ENCODE measurements at regions not wholly inside any gene's neighbourhood (a gene's known extent, or its start where the extent isn't known, plus 50 kb on each side); places are given as distances from the start of the nearest gene placed in this dataset.

DNA sequence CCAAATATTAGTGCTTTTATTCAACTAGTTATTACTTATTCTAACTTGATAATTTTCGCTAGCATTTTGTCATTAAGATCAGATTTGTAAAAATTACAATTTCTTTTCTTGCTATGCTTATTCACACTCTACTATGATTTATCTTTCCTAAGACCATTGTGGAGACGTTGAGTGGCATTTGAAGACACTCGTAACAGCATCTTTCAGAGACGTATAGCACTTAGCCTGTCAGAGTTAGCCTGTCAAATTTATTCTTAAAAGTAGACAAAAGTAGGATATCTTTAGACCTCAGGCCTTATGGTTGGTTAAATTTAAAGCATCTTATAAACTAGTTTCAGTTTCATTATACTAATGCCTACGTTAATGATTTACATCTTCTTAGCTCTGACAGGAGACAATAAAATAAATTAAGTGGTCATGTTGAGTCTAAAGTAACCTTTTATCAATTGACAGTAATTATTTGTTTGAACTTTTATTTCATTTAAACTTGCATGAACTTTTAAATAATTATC, 1410.1 kb downstream of the MRPL39 start:
- no peak for FAIRE-seq
- TF ChIP-seq GATA2 (IDR thresholded peaks at IDR 0.05; ENCODE audit: insufficient read depth, insufficient read length, low read depth, low read length) (no peak), EZH2 (IDR thresholded peaks at IDR 0.05; ENCODE audit: borderline replicate concordance, low read depth, low read length, severe bottlenecking) (no peak), POLR2A (IDR thresholded peaks at IDR 0.05; ENCODE audit: low read depth, low read length) (no peak), JUN (IDR thresholded peaks at IDR 0.05; ENCODE audit: borderline replicate concordance, insufficient read depth, insufficient read length, low read depth) (no peak), FOS (IDR thresholded peaks at IDR 0.05; ENCODE audit: borderline replicate concordance, insufficient read depth, low read length) (no peak), MYC (IDR thresholded peaks at IDR 0.05; ENCODE audit: low read depth, low read length) (no peak), POLR2AphosphoS5 (IDR thresholded peaks at IDR 0.05; ENCODE audit: insufficient read depth, low read depth, low read length) (no peak)
- TF ChIP-seq, protein P1, sequence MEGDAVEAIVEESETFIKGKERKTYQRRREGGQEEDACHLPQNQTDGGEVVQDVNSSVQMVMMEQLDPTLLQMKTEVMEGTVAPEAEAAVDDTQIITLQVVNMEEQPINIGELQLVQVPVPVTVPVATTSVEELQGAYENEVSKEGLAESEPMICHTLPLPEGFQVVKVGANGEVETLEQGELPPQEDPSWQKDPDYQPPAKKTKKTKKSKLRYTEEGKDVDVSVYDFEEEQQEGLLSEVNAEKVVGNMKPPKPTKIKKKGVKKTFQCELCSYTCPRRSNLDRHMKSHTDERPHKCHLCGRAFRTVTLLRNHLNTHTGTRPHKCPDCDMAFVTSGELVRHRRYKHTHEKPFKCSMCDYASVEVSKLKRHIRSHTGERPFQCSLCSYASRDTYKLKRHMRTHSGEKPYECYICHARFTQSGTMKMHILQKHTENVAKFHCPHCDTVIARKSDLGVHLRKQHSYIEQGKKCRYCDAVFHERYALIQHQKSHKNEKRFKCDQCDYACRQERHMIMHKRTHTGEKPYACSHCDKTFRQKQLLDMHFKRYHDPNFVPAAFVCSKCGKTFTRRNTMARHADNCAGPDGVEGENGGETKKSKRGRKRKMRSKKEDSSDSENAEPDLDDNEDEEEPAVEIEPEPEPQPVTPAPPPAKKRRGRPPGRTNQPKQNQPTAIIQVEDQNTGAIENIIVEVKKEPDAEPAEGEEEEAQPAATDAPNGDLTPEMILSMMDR (IDR thresholded peaks at IDR 0.05; ENCODE audit: extremely low read depth in 1 of 2, insufficient read depth in 1 of 2, low read depth in 1 of 2, low read length in 2 of 2), result no peak
- TF ChIP-seq, protein P2, sequence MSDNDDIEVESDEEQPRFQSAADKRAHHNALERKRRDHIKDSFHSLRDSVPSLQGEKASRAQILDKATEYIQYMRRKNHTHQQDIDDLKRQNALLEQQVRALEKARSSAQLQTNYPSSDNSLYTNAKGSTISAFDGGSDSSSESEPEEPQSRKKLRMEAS (IDR thresholded peaks at IDR 0.05; ENCODE audit: insufficient read depth, insufficient read length), result no peak
- H3K27me3 ChIP-seq (ENCODE audit: control insufficient read depth in 2 of 2, insufficient read depth in 2 of 2, low read length in 2 of 2), result no peaks in the 10 kb centered on the region
- no TSS peak for BruUV-seq (replicated peaks)
- H3K27ac ChIP-seq (ENCODE audit: insufficient read depth, low read depth, low read length), result no peak overlapping the region
- H4K20me1 ChIP-seq (replicated peaks; ENCODE audit: control insufficient read depth, extremely low read depth, insufficient read depth, low read length), result no peaks in the 10 kb centered on the region
- H3K9me3 ChIP-seq (replicated peaks; ENCODE audit: control insufficient read depth, insufficient read depth, low read length), result no peaks in the 10 kb centered on the region
- H3K79me2 ChIP-seq (ENCODE audit: control insufficient read depth, insufficient read depth, low read length), result no peaks in the 10 kb centered on the region
- no peak overlapping the region for H3K4me3 ChIP-seq (replicated peaks in 1 of 3; ENCODE audit: insufficient read depth in 1 of 3, low read depth in 1 of 3, low read length in 3 of 3)
- intact Hi-C loops (cut with micrococcal nuclease) (no loop called here), dilution Hi-C loops (cut with MboI; ENCODE audit: extremely low pct_ligation_motif_present, low sequenced_read_pairs) (no loop called here)
- no peaks in the 10 kb centered on the region for H3K4me1 ChIP-seq (ENCODE audit: control insufficient read depth, extremely low read depth, insufficient read depth, low read length)
- no peak for DNase-seq (ENCODE audit: low read depth, low spot score)
- H3K4me2 ChIP-seq (ENCODE audit: insufficient read depth, low read length), result no peak overlapping the region
- POLR2A ChIA-PET, result no interaction called here
- no peak overlapping the region for H3K9ac ChIP-seq (replicated peaks; ENCODE audit: extremely low read depth, insufficient read depth, low read length)
- no peak overlapping the region for H2AFZ ChIP-seq (ENCODE audit: low read depth, low read length)
- no peaks in the 10 kb centered on the region for H3K36me3 ChIP-seq (ENCODE audit: control insufficient read depth in 2 of 2, extremely low read depth in 1 of 2, insufficient read depth in 2 of 2, low read length in 2 of 2)
- H3K9me1 ChIP-seq (replicated peaks; ENCODE audit: control insufficient read depth, extremely low read depth, insufficient read depth, low read length), result no peaks in the 10 kb centered on the region
- CTCF ChIA-PET, result no interaction called here

All from endothelial cell of umbilical vein (primary cell).